Heart right ventricle (tissue), 16 donors: ENCODE measurements at regions not wholly inside any gene's neighbourhood (a gene's known extent, or its start where the extent isn't known, plus 50 kb on each side); places are given as distances from the start of the nearest gene placed in this dataset.

Source experiments
- ATAC-seq, 8 donors: fragments of 200-7000 bp; cut with Tn5 transposase; one replicate each; pipeline ENCODE4 v1.9.1; 2020; ENCODE audit warnings: mild to moderate bottlenecking in 8 of 8, moderate library complexity in 8 of 8, moderate number of reproducible peaks in 1 of 8
- DNase-seq, 2 donors: peaks; one replicate each; pipeline ENCODE4 v3.0.0-alpha.2; 2020
- H3K27ac ChIP-seq, 10 donors: fragments of 200-600 bp; sonication (generic) in 2 of 10; one replicate each; pipeline versions ENCODE4 v1.5.0 to v1.8.0; 2020 to 2022; ENCODE audit warnings: mild to moderate bottlenecking in 3 of 10
- H3K27me3 ChIP-seq, 7 donors: fragments of 200-600 bp; one replicate each; pipeline ENCODE4 v1.8.0; 2021 to 2022; ENCODE audit warnings: mild to moderate bottlenecking in 2 of 7
- H3K36me3 ChIP-seq, 9 donors: fragments of 200-600 bp; sonication (generic) in 1 of 9; one replicate each; pipeline versions ENCODE4 v1.5.0 to v1.8.0; 2020 to 2022; ENCODE audit warnings: mild to moderate bottlenecking in 2 of 9
- H3K4me1 ChIP-seq, 9 donors: fragments of 200-600 bp; sonication (generic) in 1 of 9; one replicate each; pipeline versions ENCODE4 v1.5.0 to v1.8.0; 2020 to 2022; ENCODE audit warnings: mild to moderate bottlenecking in 4 of 9
- H3K4me3 ChIP-seq, 10 donors: fragments of 200-600 bp; sonication (generic) in 2 of 10; one replicate each; pipeline versions ENCODE4 v1.5.0 to v1.8.0; 2020 to 2022; ENCODE audit warnings: mild to moderate bottlenecking in 7 of 10, moderate library complexity in 2 of 10
- H3K9me3 ChIP-seq, 11 donors: fragments of 200-600 bp in 10 of 11; sonication (generic) in 2 of 11; one replicate each; pipeline versions ENCODE4 v1.5.0 to v1.8.0; 2013 to 2022; ENCODE audit warnings: mild to moderate bottlenecking in 2 of 11, control low read depth in 1 of 11, moderate library complexity in 1 of 11
- CTCF ChIP-seq, 9 donors: fragments of 200-600 bp; sonication (generic) in 2 of 9; IDR thresholded peaks; one replicate each; pipeline versions ENCODE4 v1.5.0 to v1.8.0; 2021 to 2022; ENCODE audit warnings: antibody characterized with exemption in 9 of 9, mild to moderate bottlenecking in 5 of 9, moderate library complexity in 1 of 9
- WGBS, 2 donors: extraction: QIAGEN DNeasy Blood & Tissue Kit; methylation state at CpG; one replicate each; pipeline ENCODE4 v1.1.7; 2013; ENCODE audit warnings: inconsistent platforms in 1 of 2; 5-methylcytosine and 5-hydroxymethylcytosine counted together
- intact Hi-C, 10 donors: fragments of 100-400 bp; cut with DNase I; formaldehyde crosslinking; loops; one replicate each; pipeline versions ENCODE4 v1.11.1 to v1.14.2; 2022
- donor health status: Arrhythmogenic right ventricular cardiomyopathy.
- donor health status: ischemic (EF 13 %, LVEDD 7.1; RV severe dilation, severe dysfunction).
- donor health status: healthy with polysubstance abuse.
- donor health status: DM: no; HTN: yes; CAD: no.
- donor health status: DM: no; HTN: no; CAD: no.
- donor health status: ischemic (EF 25% LVEDD 6.9; RV normal size, moderate dysfunction).
- donor health status: ischemic (EF 25% LVEDD 5.7; RV mildly dilated, moderate dysfunction).
- donor health status: healthy.
- donor health status: DM: yes; HTN: yes; CAD: no.
- donor health status: Ischemic cardiomyopathy.
- donor health status: ischemic (EF 35%, LVEDD 5.7; RV mildly dilated, moderate dysfunction).
- donor health status: nonischemic (EF 11% LVEDD 7.7; RV severe dilation, severe dysfunction).
- donor health status: DM: yes; HTN: yes; CAD: no.
- donor health status: PGD.
- donor health status: ischemic (EF 29% LVEDD 5.4; RV normal size, mild dysfunction).
- donor health status: nonischemic (EF 23%, LVEDD 6.1; RV moderate dilation, normal function).

DNA sequence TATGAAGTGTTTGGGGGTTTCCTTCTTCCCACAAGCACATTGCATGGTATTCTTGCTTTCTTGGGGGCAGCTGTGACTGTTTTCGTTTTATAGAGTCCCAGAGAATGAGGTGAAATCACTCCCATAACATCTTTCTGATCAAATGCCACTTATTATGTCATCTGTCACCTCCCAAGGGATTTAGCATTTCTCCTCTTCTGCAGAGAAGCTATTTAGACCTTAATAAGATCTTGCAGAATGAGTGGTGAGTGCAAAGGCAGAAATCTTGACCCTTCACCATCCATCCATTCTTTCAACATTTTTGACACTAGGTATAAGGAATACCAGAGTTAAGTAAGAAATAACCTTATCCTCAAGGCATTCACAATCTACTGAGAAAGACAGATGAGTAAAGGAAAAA lies 318.6 kb upstream of the POU3F1 start:
- Histone ChIP-seq H3K4me1 (no peaks in the 10 kb centered on the region), H3K9me3 (no peaks in the 10 kb centered on the region), H3K27me3 (peaks cover 0 to 17% (median 4%) of the 10 kb centered on the region in 7 donors), H3K4me3 (no peak overlapping the region), H3K27ac (no peak overlapping the region), H3K36me3 (no peaks in the 10 kb centered on the region)
- no peak for DNase-seq
- intact Hi-C loops = no loop called here
- no peak for ATAC-seq
- no peak for TF ChIP-seq CTCF (IDR thresholded peaks at IDR 0.05)
- WGBS, 2 donors = 30 to 47% methylated on average over 1 of the region's 1 CpG

DNA sequence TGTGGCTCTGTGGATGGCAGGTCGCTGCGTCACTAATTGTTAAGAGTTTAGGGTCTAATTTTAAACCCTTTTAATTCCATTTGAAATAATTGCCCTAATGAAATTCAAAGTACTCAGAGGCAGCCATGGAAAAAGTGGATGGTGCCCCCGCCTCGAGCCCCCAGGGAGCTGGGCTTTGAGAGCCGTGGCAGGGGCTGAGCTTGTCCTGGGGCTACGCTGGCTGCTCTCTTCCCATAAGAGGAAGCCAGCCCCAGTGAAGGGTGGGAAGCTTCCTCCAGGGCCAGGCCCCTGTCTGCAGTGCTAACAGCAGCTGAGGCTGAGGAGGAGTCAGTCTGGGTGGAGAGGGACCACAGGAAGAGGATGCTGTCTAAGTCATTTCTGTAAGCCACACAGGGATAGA lies 315.0 kb upstream of the POU3F1 start:
- 65 to 70% methylated on average over 6 of the region's 6 CpGs for WGBS, 2 donors
- ATAC-seq (no peak), DNase-seq (no peak)
- intact Hi-C loops = no loop called here
- no peaks in the 10 kb centered on the region for H3K36me3 ChIP-seq
- TF ChIP-seq CTCF (IDR thresholded peaks at IDR 0.05) = no peak
- H3K4me3 ChIP-seq = no peak overlapping the region
- no peaks in the 10 kb centered on the region for H3K9me3 ChIP-seq
- peaks cover 0 to 15% (median 6%) of the 10 kb centered on the region in 7 donors for H3K27me3 ChIP-seq
- no peaks in the 10 kb centered on the region for H3K4me1 ChIP-seq
- H3K27ac ChIP-seq = no peak overlapping the region

DNA sequence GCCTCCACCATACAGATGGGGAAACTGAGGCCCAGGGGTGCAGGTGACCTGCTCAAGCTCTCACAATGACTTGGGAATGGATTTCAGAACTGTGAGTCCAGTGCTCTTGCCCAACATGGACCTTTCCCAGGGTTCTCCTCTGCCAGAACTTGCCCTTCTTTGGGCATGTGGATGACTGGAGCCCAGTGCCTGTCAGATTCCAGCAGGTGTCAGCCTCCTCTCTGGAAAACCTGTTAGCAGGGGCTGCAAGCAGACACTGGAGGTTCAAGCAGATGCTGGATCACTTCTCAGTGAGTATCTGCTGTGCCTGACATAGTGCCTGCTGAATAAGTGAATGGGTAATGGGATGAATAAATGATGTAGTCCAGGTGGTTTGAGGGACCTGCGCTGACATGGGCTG lies 314.2 kb upstream of the POU3F1 start:
- 85% methylated on average over 1 of the region's 1 CpG for WGBS, 2 donors
- Histone ChIP-seq H3K27ac (no peak overlapping the region), H3K4me1 (no peaks in the 10 kb centered on the region), H3K9me3 (no peaks in the 10 kb centered on the region), H3K27me3 (peaks cover 0 to 15% (median 6%) of the 10 kb centered on the region in 7 donors), H3K4me3 (no peak overlapping the region), H3K36me3 (no peaks in the 10 kb centered on the region)
- ATAC-seq (no peak), DNase-seq (no peak)
- TF ChIP-seq CTCF (IDR thresholded peaks at IDR 0.05) = peak in 1 of 9 donors; percentile 4
- intact Hi-C loops = no loop called here

DNA sequence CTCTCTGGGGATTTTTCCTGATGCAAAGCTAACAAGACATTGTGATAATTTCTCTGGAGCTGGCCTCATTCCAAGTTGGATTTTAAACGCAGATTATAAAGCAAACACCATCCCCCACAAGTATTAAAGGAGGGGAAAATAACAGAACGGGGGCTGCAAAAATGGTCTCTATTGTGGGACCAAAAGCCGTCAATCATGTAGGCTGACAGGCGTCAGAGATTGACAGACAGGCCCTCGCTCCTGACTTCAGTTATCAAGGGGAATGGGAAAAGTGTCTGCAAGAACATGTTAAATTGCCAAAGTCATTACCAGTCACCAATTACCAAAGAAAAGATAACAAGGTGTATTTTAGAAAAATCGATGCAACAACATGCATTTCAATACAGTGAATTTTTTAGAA lies 307.4 kb upstream of the POU3F1 start:
- ATAC-seq (no peak), DNase-seq (no peak)
- Histone ChIP-seq H3K36me3 (no peaks in the 10 kb centered on the region), H3K9me3 (no peaks in the 10 kb centered on the region), H3K27me3 (peaks cover 0 to 13% (median 3%) of the 10 kb centered on the region in 7 donors), H3K4me3 (no peak overlapping the region), H3K27ac (no peak overlapping the region), H3K4me1 (no peaks in the 10 kb centered on the region)
- WGBS, 2 donors = 69 to 71% methylated on average over 6 of the region's 6 CpGs
- intact Hi-C loops = no loop called here
- TF ChIP-seq CTCF (IDR thresholded peaks at IDR 0.05) = no peak
